Mesendoderm (in vitro differentiated cells): ENCODE measurements at regions not wholly inside any gene's neighbourhood (a gene's known extent, or its start where the extent isn't known, plus 50 kb on each side); places are given as distances from the start of the nearest gene placed in this dataset.

Experiments used
- DNase-seq: peaks from one replicate; pipeline ENCODE4 v3.0.0; 2013
- H2AK5ac ChIP-seq: 2 replicates; pipeline ENCODE4 v1.6.1; 2013; ENCODE audit warnings: low read length, inconsistent platforms
- H2BK120ac ChIP-seq: 2 replicates; pipeline ENCODE4 v1.6.1; 2013; ENCODE audit warnings: low read depth, mild to moderate bottlenecking, low read length, moderate library complexity, mixed read lengths
- H2BK15ac ChIP-seq: replicated peaks from 2 replicates; pipeline ENCODE4 v1.6.1; 2013; ENCODE audit warnings: low read depth, mild to moderate bottlenecking, moderate library complexity
- H2BK5ac ChIP-seq: 2 replicates; pipeline ENCODE4 v1.6.1; 2013; ENCODE audit warnings: low read length, inconsistent platforms
- H3K18ac ChIP-seq: 2 replicates; pipeline ENCODE4 v1.6.1; 2013; ENCODE audit warnings: mild to moderate bottlenecking, low read length, mixed read lengths
- H3K23ac ChIP-seq: one replicate; pipeline ENCODE4 v1.6.1; 2013; ENCODE audit warnings: low read length
- H3K27ac ChIP-seq: 2 replicates; pipeline ENCODE4 v1.5.1; 2013; ENCODE audit warnings: low read depth, mild to moderate bottlenecking, inconsistent platforms, low read length, moderate library complexity
- H3K27me3 ChIP-seq: 2 replicates; pipeline ENCODE4 v1.6.1; 2013; ENCODE audit warnings: low read length, control low read depth, mild to moderate bottlenecking, inconsistent platforms; ENCODE audit not compliant: insufficient read depth, poor library complexity
- H3K36me3 ChIP-seq: 2 replicates; pipeline ENCODE4 v1.6.1; 2013; ENCODE audit warnings: low read length, inconsistent platforms; ENCODE audit not compliant: control insufficient read depth, insufficient read depth
- H3K4ac ChIP-seq: one replicate; pipeline ENCODE4 v1.6.1; 2013; ENCODE audit warnings: low read depth, mild to moderate bottlenecking, low read length, moderate library complexity
- H3K4me1 ChIP-seq: 2 replicates; pipeline ENCODE4 v1.6.1; 2013; ENCODE audit warnings: low read depth, low read length, inconsistent platforms; ENCODE audit not compliant: control insufficient read depth
- H3K4me2 ChIP-seq: 2 replicates; pipeline ENCODE4 v1.6.1; 2013; ENCODE audit warnings: low read length
- H3K4me3 ChIP-seq: 2 replicates; pipeline ENCODE4 v1.5.1; 2013; ENCODE audit warnings: mild to moderate bottlenecking, low read length
- H3K56ac ChIP-seq: one replicate; pipeline ENCODE4 v1.6.1; 2013; ENCODE audit warnings: low read length
- H3K79me1 ChIP-seq: 2 replicates; pipeline ENCODE4 v1.6.1; 2013; ENCODE audit warnings: low read length, inconsistent platforms
- H3K79me2 ChIP-seq: 2 replicates; pipeline ENCODE4 v1.6.1; 2013; ENCODE audit warnings: mild to moderate bottlenecking, low read length; ENCODE audit not compliant: control insufficient read depth, insufficient read depth
- H3K9ac ChIP-seq: 2 replicates; pipeline ENCODE4 v1.6.1; 2013; ENCODE audit warnings: low read length, inconsistent platforms
- H4K5ac ChIP-seq: one replicate; pipeline ENCODE4 v1.6.1; 2013; ENCODE audit warnings: low read length
- H4K8ac ChIP-seq: one replicate; pipeline ENCODE4 v1.6.1; 2013; ENCODE audit warnings: low read depth, mild to moderate bottlenecking, control low read depth, low read length, moderate library complexity
- WGBS: extraction: QIAGEN DNeasy Blood & Tissue Kit; methylation state at CpG from one replicate; pipeline ENCODE4 v1.1.7; 2013; ENCODE audit warnings: low lambda C conversion rate, missing lambda C conversion rate; ENCODE audit not compliant: insufficient coverage; ENCODE audit errors: extremely low coverage; 5-methylcytosine and 5-hydroxymethylcytosine counted together

GRCh38 chr20:60233018-60233630 lies 274.9 kb downstream of the CDH26 start:
- H3K4me2 ChIP-seq = no peak overlapping the region
- H2BK5ac ChIP-seq = no peak overlapping the region
- no peak overlapping the region for H3K27ac ChIP-seq
- no peak overlapping the region for H4K5ac ChIP-seq
- no peak overlapping the region for H3K18ac ChIP-seq
- no peaks in the 10 kb centered on the region for H3K79me1 ChIP-seq
- H3K9ac ChIP-seq = no peak overlapping the region
- DNase-seq = peak; percentile 31
- H3K79me2 ChIP-seq = no peaks in the 10 kb centered on the region
- no CpG with 5 or more reads among the region's 3 CpGs for WGBS
- H3K4ac ChIP-seq = no peak overlapping the region
- no peaks in the 10 kb centered on the region for H3K27me3 ChIP-seq
- H3K23ac ChIP-seq = no peak overlapping the region
- no peaks in the 10 kb centered on the region for H3K36me3 ChIP-seq
- H4K8ac ChIP-seq = no peak overlapping the region
- no peak overlapping the region for H3K56ac ChIP-seq
- H2BK15ac ChIP-seq = no peak overlapping the region
- H3K4me3 ChIP-seq = no peak overlapping the region
- no peak overlapping the region for H2BK120ac ChIP-seq
- no peak overlapping the region for H2AK5ac ChIP-seq
- H3K4me1 ChIP-seq = no peaks in the 10 kb centered on the region

DNA sequence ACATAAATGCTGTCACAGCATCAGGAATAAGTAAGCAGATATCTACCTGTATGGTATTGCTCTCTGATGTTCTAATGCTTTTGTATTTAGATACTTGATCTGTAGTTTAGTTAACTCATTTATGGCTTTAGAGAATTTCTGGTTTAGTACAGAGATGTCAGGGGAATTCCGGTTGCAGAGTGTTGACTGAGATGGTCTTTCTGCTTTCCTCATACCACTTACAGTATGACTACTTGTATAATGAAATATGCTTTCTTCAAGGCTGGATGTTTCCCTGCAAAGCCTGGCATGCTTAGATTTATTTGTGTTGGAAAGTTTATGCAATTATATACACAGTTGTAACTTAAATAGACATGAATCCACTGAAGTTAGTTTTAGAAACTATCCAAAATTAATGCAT lies 278.4 kb downstream of the CDH26 start:
- Histone ChIP-seq H3K56ac (no peak overlapping the region), H3K27me3 (no peaks in the 10 kb centered on the region), H2BK120ac (no peak overlapping the region), H2BK5ac (no peak overlapping the region), H4K5ac (no peak overlapping the region), H3K4me2 (no peak overlapping the region), H3K4me3 (no peak overlapping the region), H3K27ac (no peak overlapping the region), H3K79me2 (no peaks in the 10 kb centered on the region), H3K18ac (no peak overlapping the region), H3K36me3 (no peaks in the 10 kb centered on the region), H3K9ac (no peak overlapping the region), H3K4ac (no peak overlapping the region), H2BK15ac (no peak overlapping the region), H2AK5ac (no peak overlapping the region), H3K79me1 (no peaks in the 10 kb centered on the region), H3K23ac (no peak overlapping the region), H3K4me1 (no peaks in the 10 kb centered on the region), H4K8ac (no peak overlapping the region)
- WGBS = no CpG with 5 or more reads among the region's 1 CpG
- DNase-seq = no peak

- Histone ChIP-seq H2BK5ac (no peak overlapping the region), H3K36me3 (no peaks in the 10 kb centered on the region), H3K79me1 (no peaks in the 10 kb centered on the region), H3K4me1 (no peaks in the 10 kb centered on the region), H3K9ac (no peak overlapping the region), H3K4me2 (no peak overlapping the region), H4K5ac (no peak overlapping the region), H3K4ac (no peak overlapping the region), H3K4me3 (no peak overlapping the region), H2BK15ac (no peak overlapping the region), H2AK5ac (no peak overlapping the region), H3K79me2 (no peaks in the 10 kb centered on the region), H3K23ac (no peak overlapping the region), H3K18ac (no peak overlapping the region), H3K27me3 (no peaks in the 10 kb centered on the region), H4K8ac (no peak overlapping the region), H3K56ac (no peak overlapping the region), H2BK120ac (no peak overlapping the region), H3K27ac (no peak overlapping the region)
- DNase-seq = no peak
- WGBS = no CpG with 5 or more reads among the region's 7 CpGs
Measured at GRCh38 chr20:60237981-60238380, 279.8 kb downstream of the CDH26 start.

- no peak overlapping the region for H2AK5ac ChIP-seq
- H3K27ac ChIP-seq = no peak overlapping the region
- H3K79me1 ChIP-seq = no peaks in the 10 kb centered on the region
- H3K4me1 ChIP-seq = no peaks in the 10 kb centered on the region
- no peak overlapping the region for H3K18ac ChIP-seq
- H3K9ac ChIP-seq = no peak overlapping the region
- H3K27me3 ChIP-seq = no peaks in the 10 kb centered on the region
- H3K4me2 ChIP-seq = no peak overlapping the region
- no peak overlapping the region for H4K5ac ChIP-seq
- no CpG with 5 or more reads among the region's 11 CpGs for WGBS
- H3K4me3 ChIP-seq = no peak overlapping the region
- no peak for DNase-seq
- H2BK5ac ChIP-seq = no peak overlapping the region
- no peak overlapping the region for H3K4ac ChIP-seq
- H3K56ac ChIP-seq = no peak overlapping the region
- H2BK120ac ChIP-seq = no peak overlapping the region
- H3K79me2 ChIP-seq = no peaks in the 10 kb centered on the region
- no peak overlapping the region for H2BK15ac ChIP-seq
- no peak overlapping the region for H3K23ac ChIP-seq
- H3K36me3 ChIP-seq = no peaks in the 10 kb centered on the region
- no peak overlapping the region for H4K8ac ChIP-seq
Measured at GRCh38 chr20:60238992-60239660, 280.9 kb downstream of the CDH26 start.

- Histone ChIP-seq H4K8ac (no peak overlapping the region), H3K79me1 (no peaks in the 10 kb centered on the region), H3K4me2 (no peak overlapping the region), H3K79me2 (no peaks in the 10 kb centered on the region), H2BK15ac (no peak overlapping the region), H2AK5ac (no peak overlapping the region), H3K36me3 (no peaks in the 10 kb centered on the region), H3K4ac (no peak overlapping the region), H2BK5ac (no peak overlapping the region), H3K27ac (no peak overlapping the region), H2BK120ac (no peak overlapping the region), H3K23ac (no peak overlapping the region), H3K18ac (no peak overlapping the region), H3K56ac (no peak overlapping the region), H4K5ac (no peak overlapping the region), H3K4me3 (no peak overlapping the region), H3K4me1 (no peaks in the 10 kb centered on the region), H3K9ac (no peak overlapping the region), H3K27me3 (no peaks in the 10 kb centered on the region)
- DNase-seq = no peak
- no CpG with 5 or more reads among the region's 12 CpGs for WGBS
Measured at GRCh38 chr20:60239956-60240355, 281.7 kb downstream of the CDH26 start.

DNA sequence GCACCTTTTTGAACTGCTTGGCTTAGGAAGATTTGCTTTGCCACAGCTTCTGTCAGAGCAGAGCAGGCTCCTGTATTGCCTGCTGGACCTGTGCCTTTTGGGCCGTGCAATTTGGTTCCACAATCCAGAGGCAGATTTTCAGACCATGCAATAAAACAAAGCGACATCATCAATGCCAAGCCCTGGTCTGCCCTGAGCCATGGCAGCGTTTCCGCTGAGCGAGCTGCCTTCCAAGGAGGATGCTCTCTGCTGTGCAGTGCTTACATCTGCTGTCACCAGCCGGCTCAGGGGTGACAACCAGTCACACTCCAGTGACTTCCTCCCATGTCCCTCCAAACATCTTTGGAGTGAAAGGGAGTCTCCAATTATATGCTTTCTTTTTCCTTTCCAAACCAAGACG lies 282.2 kb downstream of the CDH26 start:
- Histone ChIP-seq H3K36me3 (no peaks in the 10 kb centered on the region), H2BK120ac (no peak overlapping the region), H3K18ac (no peak overlapping the region), H2AK5ac (no peak overlapping the region), H2BK15ac (no peak overlapping the region), H3K4me1 (no peaks in the 10 kb centered on the region), H3K4me3 (no peak overlapping the region), H4K8ac (no peak overlapping the region), H4K5ac (no peak overlapping the region), H3K9ac (no peak overlapping the region), H3K23ac (no peak overlapping the region), H3K27ac (no peak overlapping the region), H3K56ac (no peak overlapping the region), H3K4ac (no peak overlapping the region), H3K27me3 (no peaks in the 10 kb centered on the region), H3K79me2 (no peaks in the 10 kb centered on the region), H3K4me2 (no peak overlapping the region), H2BK5ac (no peak overlapping the region), H3K79me1 (no peaks in the 10 kb centered on the region)
- WGBS = no CpG with 5 or more reads among the region's 7 CpGs
- DNase-seq = no peak
